Fibroblast of lung (primary cell): ENCODE measurements at regions not wholly inside any gene's neighbourhood (a gene's known extent, or its start where the extent isn't known, plus 50 kb on each side); places are given as distances from the start of the nearest gene placed in this dataset.

Experiments
- CTCF ChIP-seq, 2 donors: IDR thresholded peaks in 1 of 2; conservative IDR thresholded peaks in 1 of 2; 1 replicate in 1 of 2; 2 replicates in 1 of 2; pipeline ENCODE4 v1.5.1; 2011 to 2012; ENCODE audit warnings: low read length in 2 of 2, control low read depth in 1 of 2, inconsistent platforms in 1 of 2, low read depth in 1 of 2, mild to moderate bottlenecking in 1 of 2
- EZH2 ChIP-seq: IDR thresholded peaks from 2 replicates; pipeline ENCODE4 v1.5.1; 2012; ENCODE audit warnings: low read length, control low read depth, mild to moderate bottlenecking; ENCODE audit errors: missing control alignments

- TF ChIP-seq CTCF (conservative IDR thresholded peaks at IDR 0.05 in 1 of 2, IDR thresholded peaks at IDR 0.05 in 1 of 2; ENCODE audit: low read depth in 1 of 2, low read length in 2 of 2) (no peak), EZH2 (no peak)
Measured at GRCh38 chr20:21920211-21920610, 214.7 kb downstream of the PAX1 start.
